Tibial artery (tissue), 4 donors: ENCODE measurements at regions not wholly inside any gene's neighbourhood (a gene's known extent, or its start where the extent isn't known, plus 50 kb on each side); places are given as distances from the start of the nearest gene placed in this dataset.

Experiments
- DNase-seq, 2 donors: peaks; one replicate each; pipeline ENCODE4 v3.0.0-alpha.2; 2019
- H3K27ac ChIP-seq, 2 donors: fragments of 200-600 bp; sonication (generic) in 1 of 2; 1 replicate in 1 of 2; 2 replicates in 1 of 2; pipeline ENCODE4 v1.5.1; 2018 to 2019; ENCODE audit warnings: mild to moderate bottlenecking in 1 of 2
- H3K27me3 ChIP-seq, 2 donors: fragments of 200-600 bp; sonication (generic) in 1 of 2; one replicate each; pipeline versions ENCODE4 v1.5.1 to v1.6.0; 2016 to 2019
- H3K36me3 ChIP-seq, 3 donors: fragments of 200-600 bp; sonication (generic) in 2 of 3; one replicate each; pipeline ENCODE4 v1.5.1; 2016 to 2019; ENCODE audit warnings: mild to moderate bottlenecking in 2 of 3
- H3K4me1 ChIP-seq, 4 donors: fragments of 200-600 bp; sonication (generic) in 2 of 4; 1 replicate in 3 of 4; 2 replicates in 1 of 4; pipeline ENCODE4 v1.5.1; 2016 to 2019
- H3K4me3 ChIP-seq, 2 donors: fragments of 200-600 bp; sonication (generic) in 1 of 2; 1 replicate in 1 of 2; 2 replicates in 1 of 2; pipeline ENCODE4 v1.5.1; 2018 to 2019; ENCODE audit warnings: mild to moderate bottlenecking in 2 of 2
- H3K9me3 ChIP-seq, 3 donors: fragments of 200-600 bp; sonication (generic) in 1 of 3; one replicate each; pipeline ENCODE4 v1.5.1; 2016 to 2019
- CTCF ChIP-seq, 2 experiments: fragments of 200-600 bp in 1 of 2; fragments of 450-650 bp in 1 of 2; IDR thresholded peaks; one replicate each; pipeline ENCODE4 v1.5.1; 2017 to 2019; ENCODE audit warnings: antibody characterized with exemption in 2 of 2, mild to moderate bottlenecking in 1 of 2, moderate library complexity in 1 of 2
- intact Hi-C: fragments of 100-400 bp; cut with DNase I; formaldehyde crosslinking; loops from one replicate; pipeline ENCODE4 v1.15.0; 2023; ENCODE audit warnings: low total_unique reads

GRCh38 chr9:18236336-18236735, 237.6 kb upstream of the ADAMTSL1 start:
- DNase-seq, result no peak
- H3K36me3 ChIP-seq, result no peaks in the 10 kb centered on the region
- TF ChIP-seq CTCF (IDR thresholded peaks at IDR 0.05), result no peak
- no peak overlapping the region for H3K4me3 ChIP-seq
- H3K27me3 ChIP-seq, result no peaks in the 10 kb centered on the region
- H3K4me1 ChIP-seq, result no peaks in the 10 kb centered on the region
- no peaks in the 10 kb centered on the region for H3K9me3 ChIP-seq
- intact Hi-C loops, result no loop called here
- no peak overlapping the region for H3K27ac ChIP-seq

GRCh38 chr9:18237776-18238175, 236.2 kb upstream of the ADAMTSL1 start:
- Histone ChIP-seq H3K27ac (no peak overlapping the region), H3K36me3 (no peaks in the 10 kb centered on the region), H3K4me1 (no peaks in the 10 kb centered on the region), H3K27me3 (no peaks in the 10 kb centered on the region), H3K9me3 (peaks cover 0 to 1% (median 0%) of the 10 kb centered on the region in 3 donors), H3K4me3 (no peak overlapping the region)
- no peak for DNase-seq
- TF ChIP-seq CTCF (IDR thresholded peaks at IDR 0.05), result no peak
- intact Hi-C loops, result no loop called here

- no peaks in the 10 kb centered on the region for H3K36me3 ChIP-seq
- DNase-seq, result no peak
- no peak overlapping the region for H3K4me3 ChIP-seq
- peaks cover 0 to 5% (median 0%) of the 10 kb centered on the region in 3 donors for H3K9me3 ChIP-seq
- no peaks in the 10 kb centered on the region for H3K4me1 ChIP-seq
- intact Hi-C loops, result no loop called here
- H3K27ac ChIP-seq, result no peak overlapping the region
- no peaks in the 10 kb centered on the region for H3K27me3 ChIP-seq
- no peak for TF ChIP-seq CTCF (IDR thresholded peaks at IDR 0.05)
Observed at GRCh38 chr9:18238254-18238653, 235.7 kb upstream of the ADAMTSL1 start.

GRCh38 chr9:18238752-18239447, 235.1 kb upstream of the ADAMTSL1 start:
- H3K27me3 ChIP-seq, result no peaks in the 10 kb centered on the region
- H3K36me3 ChIP-seq, result no peaks in the 10 kb centered on the region
- no peak for DNase-seq
- H3K4me3 ChIP-seq, result no peak overlapping the region
- no peak for TF ChIP-seq CTCF (IDR thresholded peaks at IDR 0.05)
- peaks cover 0 to 5% (median 0%) of the 10 kb centered on the region in 3 donors for H3K9me3 ChIP-seq
- no peaks in the 10 kb centered on the region for H3K4me1 ChIP-seq
- H3K27ac ChIP-seq, result no peak overlapping the region
- intact Hi-C loops, result no loop called here

DNA sequence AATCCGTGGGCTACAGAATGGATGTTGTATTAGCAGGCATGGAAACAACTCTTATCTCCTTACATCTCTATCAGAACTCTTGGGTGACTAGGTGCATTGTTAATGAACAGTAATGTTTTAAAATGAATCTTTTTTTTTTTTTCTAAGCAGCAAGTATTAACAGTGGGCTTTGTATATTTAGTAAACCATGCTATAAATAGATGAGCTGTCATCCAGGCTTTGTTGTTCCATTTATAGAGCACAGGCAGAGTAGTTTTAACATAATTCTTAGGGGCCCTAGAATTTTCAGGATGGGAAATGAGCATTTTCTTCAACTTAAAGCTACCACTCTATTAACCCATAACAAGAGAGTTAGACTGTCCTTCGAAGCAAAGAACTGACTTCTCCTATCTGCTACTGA, 233.7 kb upstream of the ADAMTSL1 start:
- no peak overlapping the region for H3K4me3 ChIP-seq
- H3K27ac ChIP-seq, result no peak overlapping the region
- intact Hi-C loops, result no loop called here
- no peaks in the 10 kb centered on the region for H3K36me3 ChIP-seq
- TF ChIP-seq CTCF (IDR thresholded peaks at IDR 0.05), result no peak
- no peak for DNase-seq
- H3K4me1 ChIP-seq, result no peaks in the 10 kb centered on the region
- H3K27me3 ChIP-seq, result no peaks in the 10 kb centered on the region
- peaks cover 0 to 5% (median 0%) of the 10 kb centered on the region in 3 donors for H3K9me3 ChIP-seq
